Upper lobe of left lung (tissue), 4 donors: ENCODE measurements at regions not wholly inside any gene's neighbourhood (a gene's known extent, or its start where the extent isn't known, plus 50 kb on each side); places are given as distances from the start of the nearest gene placed in this dataset.
"Not testable (repeated sequence)": the region's sequence is repeated elsewhere in the genome, so short reads cannot be mapped to it uniquely, and the experiment has no call there.

Experiments used
- EP300 ChIP-seq, 4 donors: sonication (generic); formaldehyde crosslinking; IDR thresholded peaks; one replicate each; pipeline ENCODE4 v1.5.1; 2017; ENCODE audit warnings: antibody characterized with exemption in 4 of 4, control low read depth in 2 of 4
- POLR2A ChIP-seq, 4 donors: fragments of 450-650 bp; IDR thresholded peaks; one replicate each; pipeline ENCODE4 v1.5.1; 2016 to 2017; ENCODE audit warnings: antibody characterized with exemption in 4 of 4, mild to moderate bottlenecking in 2 of 4
- POLR2AphosphoS5 ChIP-seq, 2 donors: sonication (generic); formaldehyde crosslinking; IDR thresholded peaks; one replicate each; pipeline ENCODE4 v1.5.1; 2017; ENCODE audit warnings: antibody characterized with exemption in 2 of 2
- TF ChIP-seq, protein P1 (sequence below), 6 experiments: fragments of 450-650 bp in 4 of 6; fragments of 200-600 bp in 2 of 6; sonication (generic) in 2 of 6; IDR thresholded peaks; one replicate each; pipeline ENCODE4 v1.5.1; 2016 to 2019; ENCODE audit warnings: antibody characterized with exemption in 6 of 6

DNA sequence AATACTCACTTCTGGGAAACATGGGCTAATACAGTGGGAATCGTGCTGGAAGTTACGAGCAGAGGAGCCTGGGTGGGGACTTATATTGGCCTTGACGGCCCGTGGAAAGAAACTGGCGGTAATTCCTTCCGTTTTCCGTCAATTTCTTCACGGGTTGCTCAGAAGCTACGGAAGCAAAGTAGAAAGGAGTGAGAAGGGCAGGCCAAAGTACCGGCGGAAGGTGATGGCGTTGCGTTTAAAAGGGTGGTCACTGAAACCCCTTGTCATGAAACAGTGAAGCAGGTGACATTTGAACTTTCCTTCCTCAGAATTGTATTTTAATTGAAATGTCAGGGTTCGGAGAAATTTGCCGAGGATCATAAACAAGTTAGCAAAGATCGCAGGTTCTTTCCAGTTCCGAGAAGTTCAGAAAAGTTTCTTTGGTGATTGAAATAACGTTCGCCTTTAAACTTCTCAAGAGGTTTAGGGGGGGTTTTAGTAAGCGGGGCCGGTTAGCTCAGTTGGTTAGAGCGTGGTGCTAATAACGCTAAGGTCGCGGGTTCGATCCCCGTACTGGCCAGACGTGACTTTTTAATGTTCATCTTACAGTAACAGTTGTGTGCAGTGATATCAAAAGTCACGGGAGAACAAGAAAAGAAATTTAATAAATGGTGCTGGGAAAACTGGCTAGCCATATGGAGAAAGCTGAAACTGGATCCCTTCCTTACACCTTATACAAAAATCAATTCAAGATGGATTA lies 96.7 kb upstream of the ZNF322 start:
- TF ChIP-seq, protein P1, sequence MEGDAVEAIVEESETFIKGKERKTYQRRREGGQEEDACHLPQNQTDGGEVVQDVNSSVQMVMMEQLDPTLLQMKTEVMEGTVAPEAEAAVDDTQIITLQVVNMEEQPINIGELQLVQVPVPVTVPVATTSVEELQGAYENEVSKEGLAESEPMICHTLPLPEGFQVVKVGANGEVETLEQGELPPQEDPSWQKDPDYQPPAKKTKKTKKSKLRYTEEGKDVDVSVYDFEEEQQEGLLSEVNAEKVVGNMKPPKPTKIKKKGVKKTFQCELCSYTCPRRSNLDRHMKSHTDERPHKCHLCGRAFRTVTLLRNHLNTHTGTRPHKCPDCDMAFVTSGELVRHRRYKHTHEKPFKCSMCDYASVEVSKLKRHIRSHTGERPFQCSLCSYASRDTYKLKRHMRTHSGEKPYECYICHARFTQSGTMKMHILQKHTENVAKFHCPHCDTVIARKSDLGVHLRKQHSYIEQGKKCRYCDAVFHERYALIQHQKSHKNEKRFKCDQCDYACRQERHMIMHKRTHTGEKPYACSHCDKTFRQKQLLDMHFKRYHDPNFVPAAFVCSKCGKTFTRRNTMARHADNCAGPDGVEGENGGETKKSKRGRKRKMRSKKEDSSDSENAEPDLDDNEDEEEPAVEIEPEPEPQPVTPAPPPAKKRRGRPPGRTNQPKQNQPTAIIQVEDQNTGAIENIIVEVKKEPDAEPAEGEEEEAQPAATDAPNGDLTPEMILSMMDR (IDR thresholded peaks at IDR 0.05) = not testable (repeated sequence)
- TF ChIP-seq POLR2AphosphoS5, EP300, POLR2A (IDR thresholded peaks at IDR 0.05): not testable (repeated sequence)
